ENCODE measurements at regions not wholly inside any gene's neighbourhood (a gene's known extent, or its start where the extent isn't known, plus 50 kb on each side); places are given as distances from the start of the nearest gene placed in this dataset.

DNA sequence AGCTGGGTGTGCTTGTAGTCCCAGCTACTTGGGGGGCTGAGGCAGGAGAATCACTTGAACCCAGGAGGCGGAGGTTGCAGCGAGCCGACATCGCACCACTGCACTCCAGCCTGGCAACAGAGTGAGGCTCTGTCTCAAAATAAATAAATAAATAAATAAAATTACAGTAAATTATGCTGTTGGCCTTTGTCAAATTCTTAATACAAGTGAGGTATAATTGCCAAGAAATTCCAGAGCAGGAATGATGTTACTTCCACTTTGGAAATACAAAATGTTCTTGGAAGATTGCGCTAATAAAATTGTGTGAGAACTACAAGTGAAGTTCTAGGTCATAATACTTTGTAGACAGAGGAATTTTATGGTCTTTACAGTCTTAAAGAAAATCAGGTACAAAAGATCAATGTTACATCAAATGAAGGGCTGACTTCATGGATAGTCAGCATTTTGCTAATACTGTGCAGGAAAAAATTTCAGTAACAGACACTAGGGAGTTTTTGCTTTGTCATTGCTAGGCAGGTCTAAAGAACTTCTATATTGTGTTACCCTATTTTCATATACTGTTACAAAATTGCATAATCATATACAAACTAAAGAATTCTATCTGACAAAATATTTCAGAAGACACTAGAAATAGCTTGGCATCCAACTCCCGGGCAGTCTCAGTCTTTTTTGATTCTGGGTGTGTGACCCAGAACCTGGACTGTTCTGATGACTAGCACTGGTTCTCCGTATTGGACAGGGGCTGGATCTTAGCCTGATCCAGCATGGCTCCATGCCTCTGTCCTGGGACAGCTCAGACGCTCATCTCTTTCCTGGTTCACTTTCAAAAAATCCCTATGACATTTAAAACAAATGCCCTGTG is 76.0 kb upstream of the STK17B start:
- Mint-ChIP-seq H3K9me3 (peaks cover 0 to 4% (median 0%) of the 10 kb centered on the region in 3 donors), H3K36me3 (no peaks in the 10 kb centered on the region), H3K4me3 (no peak overlapping the region), H3K4me1 (peaks cover 68 to 78% (median 74%) of the 10 kb centered on the region in 3 donors), H3K27ac (peak overlapping the region; percentile 67 to 80), H3K27me3 (no peaks in the 10 kb centered on the region)
- ATAC-seq (replicated peaks in 1 of 4) (no peak), DNase-seq (no peak)
- Histone ChIP-seq H3K9me3 (no peaks in the 10 kb centered on the region), H3K4me3 (ENCODE audit: control insufficient read depth in 1 of 2, extremely low read depth in 1 of 2, low read length in 1 of 2) (no peak overlapping the region), H3K36me3 (ENCODE audit: control insufficient read depth in 2 of 2, extremely low read depth in 1 of 2, insufficient read depth in 1 of 2, low read length in 1 of 2) (no peaks in the 10 kb centered on the region), H3K27ac (ENCODE audit: low read length) (no peak overlapping the region), H3K4me1 (ENCODE audit: control insufficient read depth in 1 of 2, extremely low read depth in 1 of 2, insufficient read depth in 2 of 2, low read length in 2 of 2) (peaks cover 24 to 27% of the 10 kb centered on the region in 2 experiments), H3K27me3 (replicated peaks in 1 of 2; ENCODE audit: control insufficient read depth in 2 of 2, extremely low read depth in 1 of 2, insufficient read depth in 2 of 2, low read length in 1 of 2) (no peaks in the 10 kb centered on the region)
- ChIA-PET POLR2A (no interaction called here), CTCF (interaction anchor here in 1 of 2 donors (0.6 to 1.4 kb wide), 3 partner anchors 26 to 179 kb away, joined by 3 to 5 read pairs (median 4); partner anchors contain the start of gene DNAH7)
- 100% methylated on average over 3 of the region's 8 CpGs for WGBS (ENCODE audit: insufficient coverage)

DNA sequence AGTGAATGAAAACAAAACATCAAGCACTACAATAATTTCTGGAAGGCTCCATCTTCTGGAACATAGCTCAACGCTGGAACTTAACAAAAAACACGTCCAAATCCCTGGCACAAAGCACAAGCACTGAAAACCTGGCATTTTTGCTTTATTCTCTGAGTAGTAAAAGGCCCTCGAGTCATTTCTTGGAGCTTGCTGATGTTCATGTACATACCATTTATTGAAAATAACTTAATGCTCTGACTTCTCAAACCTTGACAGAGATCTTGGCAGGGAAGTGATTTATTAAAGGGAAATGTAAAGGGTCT is 76.5 kb upstream of the STK17B start:
- no peak overlapping the region for H3K4me3 Mint-ChIP-seq
- ChIA-PET CTCF (interaction anchor here in 1 of 2 donors (0.6 to 1.4 kb wide), 5 partner anchors 27 to 582 kb away, joined by 3 to 5 read pairs (median 4); partner anchors contain the start of gene DNAH7), POLR2A (interaction anchor here in 1 of 2 donors (0.6 kb wide), 1 partner anchor 28 kb away, joined by 3 read pairs; no protein-coding TSS in a partner anchor)
- H3K27ac Mint-ChIP-seq: peak overlapping the region; percentile 67 to 80
- Histone ChIP-seq H3K27me3 (replicated peaks in 1 of 2; ENCODE audit: control insufficient read depth in 2 of 2, extremely low read depth in 1 of 2, insufficient read depth in 2 of 2, low read length in 1 of 2) (no peaks in the 10 kb centered on the region), H3K27ac (ENCODE audit: low read length) (no peak overlapping the region), H3K4me3 (ENCODE audit: control insufficient read depth in 1 of 2, extremely low read depth in 1 of 2, low read length in 1 of 2) (no peak overlapping the region), H3K9me3 (no peaks in the 10 kb centered on the region), H3K36me3 (ENCODE audit: control insufficient read depth in 2 of 2, extremely low read depth in 1 of 2, insufficient read depth in 1 of 2, low read length in 1 of 2) (no peaks in the 10 kb centered on the region), H3K4me1 (ENCODE audit: control insufficient read depth in 1 of 2, extremely low read depth in 1 of 2, insufficient read depth in 2 of 2, low read length in 2 of 2) (peaks cover 18 to 28% of the 10 kb centered on the region in 2 experiments)
- H3K9me3 Mint-ChIP-seq: peaks cover 0 to 4% (median 0%) of the 10 kb centered on the region in 3 donors
- DNase-seq (no peak), ATAC-seq (replicated peaks in 1 of 4) (no peak)
- WGBS (ENCODE audit: insufficient coverage): 100% methylated on average over 2 of the region's 3 CpGs
- no peaks in the 10 kb centered on the region for H3K27me3 Mint-ChIP-seq
- H3K36me3 Mint-ChIP-seq: no peaks in the 10 kb centered on the region
- peaks cover 69 to 80% (median 77%) of the 10 kb centered on the region in 3 donors for H3K4me1 Mint-ChIP-seq

DNA sequence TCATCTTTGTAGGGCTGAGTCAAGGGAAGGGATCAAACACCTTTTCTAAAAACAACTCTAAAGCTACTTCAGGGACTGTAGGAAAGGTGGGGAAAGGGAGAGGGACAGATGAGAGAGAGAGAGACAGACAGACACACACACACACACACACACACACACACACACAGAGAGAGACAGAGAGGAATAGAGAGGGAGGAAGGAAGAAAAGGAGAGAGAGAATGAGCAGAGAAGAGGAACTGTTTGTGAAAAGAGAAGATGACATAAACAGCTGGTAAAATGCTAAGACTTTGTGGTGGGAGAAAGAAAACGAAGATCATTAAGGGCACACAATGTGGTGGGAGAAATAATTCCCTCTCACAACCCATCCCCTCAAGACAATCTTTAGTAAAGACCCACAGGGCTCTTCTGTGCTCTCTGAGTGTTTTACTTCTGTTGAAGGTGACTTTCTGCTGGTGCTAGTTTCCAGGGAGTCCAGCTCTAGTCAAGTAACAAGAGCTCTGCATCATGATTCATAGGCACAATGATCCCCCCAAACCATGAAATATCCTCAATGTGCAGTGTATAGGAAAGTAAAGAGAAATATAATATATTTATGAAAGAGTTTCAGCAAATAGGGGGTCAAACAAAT is 77.2 kb upstream of the STK17B start:
- no peaks in the 10 kb centered on the region for H3K27me3 Mint-ChIP-seq
- WGBS (ENCODE audit: insufficient coverage): no CpG with 5 or more reads among the region's 1 CpG
- H3K27ac Mint-ChIP-seq: peak overlapping the region; percentile 80 to 82
- ATAC-seq (replicated peaks in 1 of 4) (peak in 2 of 4 experiments; percentile 24 to 25), DNase-seq (no peak)
- H3K9me3 Mint-ChIP-seq: peaks cover 0 to 4% (median 0%) of the 10 kb centered on the region in 3 donors
- H3K27ac ChIP-seq (ENCODE audit: low read length): peak overlapping the region; percentile 22
- H3K9me3 ChIP-seq: no peaks in the 10 kb centered on the region
- H3K4me1 ChIP-seq (ENCODE audit: control insufficient read depth in 1 of 2, extremely low read depth in 1 of 2, insufficient read depth in 2 of 2, low read length in 2 of 2): peaks cover 13 to 32% of the 10 kb centered on the region in 2 experiments
- no peaks in the 10 kb centered on the region for H3K27me3 ChIP-seq (replicated peaks in 1 of 2; ENCODE audit: control insufficient read depth in 2 of 2, extremely low read depth in 1 of 2, insufficient read depth in 2 of 2, low read length in 1 of 2)
- H3K4me1 Mint-ChIP-seq: peaks cover 75 to 84% (median 82%) of the 10 kb centered on the region in 3 donors
- CTCF ChIA-PET: interaction anchor here (0.6 to 1.5 kb wide), 8 partner anchors 8 to 1918 kb away, joined by 3 to 5 read pairs (median 3); no protein-coding TSS in a partner anchor
- POLR2A ChIA-PET: interaction anchor here (0.6 to 1.1 kb wide), 7 partner anchors 12 to 515 kb away, joined by 3 to 9 read pairs (median 3); no protein-coding TSS in a partner anchor
- no peaks in the 10 kb centered on the region for H3K36me3 ChIP-seq (ENCODE audit: control insufficient read depth in 2 of 2, extremely low read depth in 1 of 2, insufficient read depth in 1 of 2, low read length in 1 of 2)
- H3K4me3 Mint-ChIP-seq: peak overlapping the region in 1 of 3 donors; percentile 14
- no peaks in the 10 kb centered on the region for H3K36me3 Mint-ChIP-seq
- H3K4me3 ChIP-seq (ENCODE audit: control insufficient read depth in 1 of 2, extremely low read depth in 1 of 2, low read length in 1 of 2): no peak overlapping the region

DNA sequence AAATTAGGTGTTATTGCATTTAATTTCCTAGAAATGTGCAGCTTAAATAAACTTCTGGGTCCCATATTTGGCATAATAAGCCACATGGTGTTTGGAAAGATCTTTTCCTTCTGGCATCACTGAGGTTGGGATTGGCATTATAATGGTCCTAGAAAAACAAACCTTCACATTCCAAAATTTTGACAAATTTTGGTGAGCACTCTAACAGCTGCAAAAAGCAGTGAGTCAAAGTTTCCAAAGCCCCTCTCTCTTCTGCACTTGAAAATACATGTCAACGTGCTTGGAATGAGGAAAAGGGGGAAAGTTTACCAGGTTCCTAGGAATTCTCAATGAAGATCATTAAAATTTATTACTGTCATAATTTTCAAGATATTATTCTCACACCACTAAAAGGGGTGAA is 77.8 kb upstream of the STK17B start:
- Histone ChIP-seq H3K27me3 (replicated peaks in 1 of 2; ENCODE audit: control insufficient read depth in 2 of 2, extremely low read depth in 1 of 2, insufficient read depth in 2 of 2, low read length in 1 of 2) (no peaks in the 10 kb centered on the region), H3K4me3 (ENCODE audit: control insufficient read depth in 1 of 2, extremely low read depth in 1 of 2, low read length in 1 of 2) (no peak overlapping the region), H3K9me3 (no peaks in the 10 kb centered on the region), H3K4me1 (ENCODE audit: control insufficient read depth in 1 of 2, extremely low read depth in 1 of 2, insufficient read depth in 2 of 2, low read length in 2 of 2) (peaks cover 15 to 32% of the 10 kb centered on the region in 2 experiments), H3K36me3 (ENCODE audit: control insufficient read depth in 2 of 2, extremely low read depth in 1 of 2, insufficient read depth in 1 of 2, low read length in 1 of 2) (no peaks in the 10 kb centered on the region), H3K27ac (ENCODE audit: low read length) (no peak overlapping the region)
- Mint-ChIP-seq H3K36me3 (no peaks in the 10 kb centered on the region), H3K4me1 (peaks cover 78 to 84% (median 82%) of the 10 kb centered on the region in 3 donors), H3K27me3 (no peaks in the 10 kb centered on the region), H3K4me3 (no peak overlapping the region), H3K9me3 (peaks cover 0 to 4% (median 0%) of the 10 kb centered on the region in 3 donors), H3K27ac (peak overlapping the region; percentile 25 to 59)
- ATAC-seq (replicated peaks in 1 of 4) (no peak), DNase-seq (no peak)
- POLR2A ChIA-PET: interaction anchor here (0.6 to 1.1 kb wide), 3 partner anchors 11 to 80 kb away, joined by 3 read pairs; no protein-coding TSS in a partner anchor
- no CpG with 5 or more reads among the region's 1 CpG for WGBS (ENCODE audit: insufficient coverage)
- CTCF ChIA-PET: interaction anchor here (0.6 to 1.5 kb wide), 4 partner anchors 9 to 86 kb away, joined by 3 to 4 read pairs (median 3); no protein-coding TSS in a partner anchor

DNA sequence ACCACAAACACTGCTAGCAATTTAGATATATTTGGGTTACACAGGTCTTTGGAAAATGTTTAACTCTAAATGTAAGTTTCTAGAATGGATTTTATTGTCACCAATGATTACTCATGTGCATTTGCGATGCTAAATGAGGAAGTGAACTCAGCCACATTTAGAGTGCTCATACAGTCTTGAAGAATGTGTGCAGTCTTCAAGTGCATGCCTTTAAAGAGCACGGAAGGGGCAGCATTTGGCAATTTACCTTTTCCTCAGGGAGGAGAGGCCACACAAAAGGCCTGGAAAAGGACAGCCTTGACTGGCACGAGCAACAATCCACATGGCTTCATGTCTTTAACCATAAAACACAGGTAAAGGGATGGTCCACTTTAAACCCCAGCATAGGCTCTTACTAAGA is 78.5 kb upstream of the STK17B start:
- no peaks in the 10 kb centered on the region for H3K36me3 Mint-ChIP-seq
- H3K9me3 Mint-ChIP-seq: peaks cover 0 to 4% (median 0%) of the 10 kb centered on the region in 3 donors
- POLR2A ChIA-PET: interaction anchor here in 1 of 2 donors (0.5 kb wide), 1 partner anchor 152 kb away, joined by 10 read pairs; no protein-coding TSS in a partner anchor
- no peak overlapping the region for H3K4me3 ChIP-seq (ENCODE audit: control insufficient read depth in 1 of 2, extremely low read depth in 1 of 2, low read length in 1 of 2)
- 35% methylated on average over 2 of the region's 3 CpGs for WGBS (ENCODE audit: insufficient coverage)
- no peak overlapping the region for H3K27ac ChIP-seq (ENCODE audit: low read length)
- H3K4me3 Mint-ChIP-seq: peak overlapping the region in 1 of 3 donors; percentile 44
- DNase-seq: no peak
- peak; percentile 57 to 68 (median 66) for ATAC-seq (replicated peaks in 1 of 4)
- H3K4me1 Mint-ChIP-seq: peaks cover 78 to 84% (median 79%) of the 10 kb centered on the region in 3 donors
- peaks cover 15 to 32% of the 10 kb centered on the region in 2 experiments for H3K4me1 ChIP-seq (ENCODE audit: control insufficient read depth in 1 of 2, extremely low read depth in 1 of 2, insufficient read depth in 2 of 2, low read length in 2 of 2)
- H3K36me3 ChIP-seq (ENCODE audit: control insufficient read depth in 2 of 2, extremely low read depth in 1 of 2, insufficient read depth in 1 of 2, low read length in 1 of 2): no peaks in the 10 kb centered on the region
- no peaks in the 10 kb centered on the region for H3K27me3 ChIP-seq (replicated peaks in 1 of 2; ENCODE audit: control insufficient read depth in 2 of 2, extremely low read depth in 1 of 2, insufficient read depth in 2 of 2, low read length in 1 of 2)
- no peaks in the 10 kb centered on the region for H3K9me3 ChIP-seq
- peak overlapping the region; percentile 68 to 76 for H3K27ac Mint-ChIP-seq
- no peaks in the 10 kb centered on the region for H3K27me3 Mint-ChIP-seq
- CTCF ChIA-PET: interaction anchor here (0.6 to 1.5 kb wide), 3 partner anchors 10 to 59 kb away, joined by 3 to 6 read pairs (median 4); no protein-coding TSS in a partner anchor

DNA sequence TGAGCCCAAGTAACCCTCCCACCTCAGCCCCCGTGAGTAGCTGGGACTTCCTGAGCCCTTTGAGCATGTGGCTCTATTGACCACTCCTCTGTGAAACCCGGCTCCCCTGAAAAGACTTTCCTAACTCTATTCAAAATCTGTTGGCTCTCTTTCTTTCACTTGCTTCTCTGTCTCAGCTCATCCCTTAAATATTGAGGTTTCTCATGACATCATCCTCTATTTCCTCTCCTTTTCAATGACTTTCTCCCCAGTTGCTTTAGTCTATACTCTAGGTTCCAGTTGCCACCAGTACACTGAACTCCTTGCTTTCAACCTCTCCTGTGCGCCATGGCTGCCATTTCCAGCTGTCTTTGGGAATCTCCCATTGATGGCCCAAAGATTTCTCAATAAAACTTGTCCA is 79.8 kb upstream of the STK17B start:
- H3K27ac Mint-ChIP-seq: peak overlapping the region; percentile 64 to 79
- no peak overlapping the region for H3K27ac ChIP-seq (ENCODE audit: low read length)
- peak in 1 of 4 experiments; percentile 34 for ATAC-seq (replicated peaks in 1 of 4)
- no peaks in the 10 kb centered on the region for H3K9me3 ChIP-seq
- H3K9me3 Mint-ChIP-seq: peaks cover 0 to 4% (median 0%) of the 10 kb centered on the region in 3 donors
- 93% methylated on average over 2 of the region's 3 CpGs for WGBS (ENCODE audit: insufficient coverage)
- CTCF ChIA-PET: interaction anchor here in 1 of 2 donors (1.2 kb wide), 1 partner anchor 20 kb away, joined by 3 read pairs; no protein-coding TSS in a partner anchor
- no peaks in the 10 kb centered on the region for H3K27me3 ChIP-seq (replicated peaks in 1 of 2; ENCODE audit: control insufficient read depth in 2 of 2, extremely low read depth in 1 of 2, insufficient read depth in 2 of 2, low read length in 1 of 2)
- peaks cover 15 to 28% of the 10 kb centered on the region in 2 experiments for H3K4me1 ChIP-seq (ENCODE audit: control insufficient read depth in 1 of 2, extremely low read depth in 1 of 2, insufficient read depth in 2 of 2, low read length in 2 of 2)
- H3K4me1 Mint-ChIP-seq: peaks cover 67 to 71% (median 68%) of the 10 kb centered on the region in 3 donors
- no peaks in the 10 kb centered on the region for H3K36me3 ChIP-seq (ENCODE audit: control insufficient read depth in 2 of 2, extremely low read depth in 1 of 2, insufficient read depth in 1 of 2, low read length in 1 of 2)
- no peak overlapping the region for H3K4me3 ChIP-seq (ENCODE audit: control insufficient read depth in 1 of 2, extremely low read depth in 1 of 2, low read length in 1 of 2)
- peak overlapping the region in 1 of 3 donors; percentile 7 for H3K4me3 Mint-ChIP-seq
- POLR2A ChIA-PET: no interaction called here
- no peak for DNase-seq
- no peaks in the 10 kb centered on the region for H3K27me3 Mint-ChIP-seq
- no peaks in the 10 kb centered on the region for H3K36me3 Mint-ChIP-seq
